CD14-positive monocyte (primary cell): ENCODE measurements at regions not wholly inside any gene's neighbourhood (a gene's known extent, or its start where the extent isn't known, plus 50 kb on each side); places are given as distances from the start of the nearest gene placed in this dataset.

Experiments used
- DNase-seq, 3 donors: peaks; one replicate each; pipeline ENCODE4 v3.0.0-alpha.2; 2011 to 2022
- H2AFZ ChIP-seq: 2 replicates; pipeline ENCODE4 v1.6.0; 2012; ENCODE audit warnings: mild to moderate bottlenecking, low read depth, low read length, inconsistent platforms; ENCODE audit not compliant: insufficient read depth, poor library complexity, severe bottlenecking
- H3K27ac ChIP-seq, 2 donors: 1 replicate in 1 of 2; 2 replicates in 1 of 2; pipeline ENCODE4 v1.5.1; 2012 to 2013; ENCODE audit warnings: low read length in 2 of 2, control low read depth in 1 of 2, inconsistent platforms in 1 of 2, low read depth in 1 of 2, mild to moderate bottlenecking in 1 of 2
- H3K27me3 ChIP-seq, 2 donors: one replicate each; pipeline versions ENCODE4 v1.6.0 to v1.6.1; 2011 to 2013; ENCODE audit warnings: low read length in 2 of 2; ENCODE audit not compliant: control insufficient read depth in 2 of 2, insufficient read depth in 2 of 2
- H3K36me3 ChIP-seq, 2 donors: replicated peaks in 1 of 2; 1 replicate in 1 of 2; 2 replicates in 1 of 2; pipeline versions ENCODE4 v1.5.1 to v1.6.1; 2012 to 2013; ENCODE audit warnings: low read length in 2 of 2, control low read depth in 1 of 2, inconsistent platforms in 1 of 2, mild to moderate bottlenecking in 1 of 2; ENCODE audit not compliant: insufficient read depth in 2 of 2, control insufficient read depth in 1 of 2
- H3K4me1 ChIP-seq, 2 donors: 1 replicate in 1 of 2; 2 replicates in 1 of 2; pipeline versions ENCODE4 v1.5.1 to v1.6.1; 2012 to 2013; ENCODE audit warnings: low read length in 2 of 2, control low read depth in 1 of 2, inconsistent platforms in 1 of 2, mild to moderate bottlenecking in 1 of 2, moderate library complexity in 1 of 2; ENCODE audit not compliant: insufficient read depth in 2 of 2, control insufficient read depth in 1 of 2
- H3K4me2 ChIP-seq: replicated peaks from 2 replicates; pipeline ENCODE3; 2012; ENCODE audit warnings: low read length, moderate library complexity, mild to moderate bottlenecking; ENCODE audit not compliant: poor library complexity, severe bottlenecking; ENCODE audit errors: extremely low read depth
- H3K4me3 ChIP-seq, 3 experiments: fragments of 200-600 bp in 1 of 3; sonication (generic) in 1 of 3; replicated peaks in 1 of 3; 1 replicate in 2 of 3; 2 replicates in 1 of 3; pipeline ENCODE4 v1.5.1; 2011 to 2013; ENCODE audit warnings: low read length in 3 of 3, mild to moderate bottlenecking in 3 of 3, control low read depth in 2 of 3, low read depth in 2 of 3, inconsistent platforms in 1 of 3, moderate library complexity in 1 of 3
- H3K79me2 ChIP-seq: 2 replicates; pipeline ENCODE4 v1.6.0; 2012; ENCODE audit warnings: mild to moderate bottlenecking, control low read depth, inconsistent platforms, low read length, moderate library complexity; ENCODE audit not compliant: insufficient read depth
- H3K9ac ChIP-seq: 2 replicates; pipeline ENCODE4 v1.6.0; 2017; ENCODE audit warnings: low read length, mild to moderate bottlenecking; ENCODE audit not compliant: insufficient read depth, poor library complexity, severe bottlenecking
- H3K9me3 ChIP-seq, 2 donors: replicated peaks in 1 of 2; 1 replicate in 1 of 2; 2 replicates in 1 of 2; pipeline versions ENCODE4 v1.5.1 to v1.6.1; 2012 to 2013; ENCODE audit warnings: low read length in 2 of 2, control low read depth in 1 of 2; ENCODE audit not compliant: control insufficient read depth in 1 of 2, insufficient read depth in 1 of 2
- H4K20me1 ChIP-seq: 2 replicates; pipeline ENCODE4 v1.6.0; 2012; ENCODE audit warnings: mild to moderate bottlenecking, low read length, control low read depth, moderate library complexity; ENCODE audit not compliant: insufficient read depth
- H3K27ac Mint-ChIP-seq, 7 donors: one replicate each; pipeline ENCODE4 v1.8.0; 2020; ENCODE audit warnings: mild to moderate bottlenecking in 7 of 7, mixed read lengths in 7 of 7, moderate library complexity in 6 of 7, inconsistent platforms in 2 of 7
- H3K27me3 Mint-ChIP-seq, 3 donors: one replicate each; pipeline ENCODE4 v1.8.0; 2021 to 2022; ENCODE audit warnings: low read depth in 3 of 3, mild to moderate bottlenecking in 3 of 3, mixed read lengths in 3 of 3, moderate library complexity in 3 of 3, inconsistent platforms in 1 of 3
- H3K36me3 Mint-ChIP-seq, 2 donors: one replicate each; pipeline ENCODE4 v1.8.0; 2020; ENCODE audit warnings: mixed read lengths in 2 of 2, inconsistent platforms in 1 of 2, mild to moderate bottlenecking in 1 of 2
- H3K4me1 Mint-ChIP-seq: one replicate; pipeline ENCODE4 v1.8.0; 2020; ENCODE audit warnings: mild to moderate bottlenecking, mixed read lengths
- H3K4me3 Mint-ChIP-seq, 2 donors: one replicate each; pipeline ENCODE4 v1.8.0; 2020; ENCODE audit warnings: mild to moderate bottlenecking in 2 of 2, mixed read lengths in 2 of 2, moderate library complexity in 1 of 2
- H3K9me3 Mint-ChIP-seq, 7 donors: one replicate each; pipeline ENCODE4 v1.8.0; 2020 to 2022; ENCODE audit warnings: mixed read lengths in 7 of 7, mild to moderate bottlenecking in 6 of 7, moderate library complexity in 6 of 7, inconsistent platforms in 2 of 7
- CTCF ChIP-seq: fragments of 200-600 bp; IDR thresholded peaks from one replicate; pipeline ENCODE4 v1.8.0; 2022; ENCODE audit warnings: antibody characterized with exemption, mild to moderate bottlenecking
- WGBS: methylation state at CpG from one replicate; pipeline ENCODE4 v1.1.5; 2013; ENCODE audit warnings: missing lambda C conversion rate; ENCODE audit not compliant: insufficient coverage; 5-methylcytosine and 5-hydroxymethylcytosine counted together
- intact Hi-C, 2 donors: fragments of 100-400 bp; cut with micrococcal nuclease; formaldehyde crosslinking; loops; one replicate each; pipeline versions ENCODE4 v1.15.0 to v1.15.1; 2023

DNA sequence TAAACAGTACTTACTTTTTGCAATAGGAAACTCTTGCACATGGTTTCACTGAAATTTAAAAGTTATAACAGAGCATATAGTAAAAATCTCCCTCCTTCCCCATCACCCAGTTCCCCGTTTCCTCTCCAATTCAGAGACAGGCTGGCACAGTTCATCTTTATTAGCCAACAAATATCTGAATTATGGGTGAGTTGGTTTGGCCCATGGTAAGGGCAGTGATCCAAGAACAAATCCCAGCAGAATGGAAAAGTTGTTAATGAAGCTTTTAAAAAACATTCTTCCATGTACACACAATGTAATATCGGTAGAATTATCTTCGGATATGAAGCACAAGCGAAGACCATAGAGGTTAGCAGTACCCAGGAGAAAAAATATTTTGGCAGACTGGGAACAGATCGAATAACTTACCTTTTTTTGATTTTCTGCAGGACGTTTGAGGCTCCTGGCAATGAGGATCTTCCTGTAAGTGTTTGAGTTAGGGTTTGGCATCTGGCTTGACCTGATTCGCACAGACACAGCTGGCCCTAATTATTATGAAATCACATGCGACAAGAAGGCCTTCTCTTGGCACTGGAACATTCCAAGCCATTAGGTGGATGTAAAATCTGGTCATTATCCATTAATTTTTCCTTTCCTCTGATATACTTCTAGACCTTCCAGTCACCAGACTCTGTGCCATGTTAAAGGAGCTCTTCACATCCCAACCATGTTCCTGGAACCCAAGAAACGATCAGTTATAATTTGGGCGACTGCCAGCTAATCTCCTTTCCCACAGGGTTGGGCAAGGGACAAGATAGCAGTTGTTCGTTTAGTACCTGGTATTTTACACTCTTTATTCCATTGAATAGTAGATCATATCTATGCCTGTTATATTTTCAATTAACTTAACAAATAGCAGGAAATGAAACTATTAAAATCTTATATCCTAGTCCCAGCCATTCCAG lies 139.4 kb upstream of the TSC22D1 start:
- no peak overlapping the region for H3K4me2 ChIP-seq
- Mint-ChIP-seq H3K9me3 (peaks cover 0 to 2% (median 0%) of the 10 kb centered on the region in 7 donors), H3K27ac (no peak overlapping the region)

More for the DNA sequence above, 139.4 kb upstream of the TSC22D1 start:
- no peak for DNase-seq
- Mint-ChIP-seq H3K27me3 (peaks cover 0 to 2% (median 0%) of the 10 kb centered on the region in 3 donors), H3K4me3 (no peak overlapping the region), H3K36me3 (no peaks in the 10 kb centered on the region), H3K4me1 (no peaks in the 10 kb centered on the region)
- Histone ChIP-seq H3K27me3 (no peaks in the 10 kb centered on the region), H3K79me2 (no peaks in the 10 kb centered on the region), H3K4me3 (no peak overlapping the region), H3K27ac (no peak overlapping the region), H3K9ac (no peak overlapping the region), H2AFZ (no peak overlapping the region), H3K4me1 (no peaks in the 10 kb centered on the region), H4K20me1 (no peaks in the 10 kb centered on the region), H3K36me3 (no peaks in the 10 kb centered on the region), H3K9me3 (no peaks in the 10 kb centered on the region)
- TF ChIP-seq CTCF, result no peak
- intact Hi-C loops, result no loop called here
- 86% methylated on average over 6 of the region's 11 CpGs for WGBS
